ENCODE measurements at regions not wholly inside any gene's neighbourhood (a gene's known extent, or its start where the extent isn't known, plus 50 kb on each side); places are given as distances from the start of the nearest gene placed in this dataset.

GRCh38 chr15:61682891-61683735 is 377.1 kb downstream of the VPS13C start:
- no peak for DNase-seq (ENCODE audit: low read depth)

- no peak for DNase-seq (ENCODE audit: low read depth)
Observed at GRCh38 chr15:61681676-61682075, 378.6 kb downstream of the VPS13C start.

GRCh38 chr15:61681038-61681418 is 379.2 kb downstream of the VPS13C start:
- no peak for DNase-seq (ENCODE audit: low read depth)

- DNase-seq (ENCODE audit: low read depth), result no peak
Observed at GRCh38 chr15:61680260-61681037, 379.8 kb downstream of the VPS13C start.

- no peak for DNase-seq (ENCODE audit: low read depth)
Observed at GRCh38 chr15:61671736-61672135, 388.5 kb downstream of the VPS13C start.

- no peak for DNase-seq (ENCODE audit: low read depth)
Observed at GRCh38 chr15:61668444-61668843, 391.8 kb downstream of the VPS13C start.

- peak; percentile 22 for DNase-seq (ENCODE audit: low read depth)
Observed at GRCh38 chr15:61661791-61662190, 398.5 kb downstream of the VPS13C start.

GRCh38 chr15:61660579-61660978 is 399.7 kb downstream of the VPS13C start:
- peak; percentile 31 for DNase-seq (ENCODE audit: low read depth)

GRCh38 chr15:61659566-61660190 is 400.6 kb downstream of the VPS13C start:
- DNase-seq (ENCODE audit: low read depth), result peak; percentile 18

GRCh38 chr15:61657461-61657860 is 402.8 kb downstream of the VPS13C start:
- no peak for DNase-seq (ENCODE audit: low read depth)

- no peak for DNase-seq (ENCODE audit: low read depth)
Observed at GRCh38 chr15:61656391-61656790, 403.9 kb downstream of the VPS13C start.

GRCh38 chr15:61655881-61656280 is 404.4 kb downstream of the VPS13C start:
- DNase-seq (ENCODE audit: low read depth), result no peak

- DNase-seq (ENCODE audit: low read depth), result peak; percentile 1
Observed at GRCh38 chr15:61654918-61655317, 405.3 kb downstream of the VPS13C start.

- peak; percentile 0 for DNase-seq (ENCODE audit: low read depth)
Observed at GRCh38 chr15:61654002-61654740, 406.1 kb downstream of the VPS13C start.

- DNase-seq (ENCODE audit: low read depth), result no peak
Observed at GRCh38 chr15:61653110-61653509, 407.1 kb downstream of the VPS13C start.

GRCh38 chr15:61651267-61651666 is 409.0 kb downstream of the VPS13C start:
- DNase-seq (ENCODE audit: low read depth), result no peak

GRCh38 chr15:61649046-61649445 is 411.2 kb downstream of the VPS13C start:
- DNase-seq (ENCODE audit: low read depth), result no peak

GRCh38 chr15:61644550-61644949 is 415.4 kb upstream of the RORA start:
- no peak for DNase-seq (ENCODE audit: low read depth)

GRCh38 chr15:61641645-61642044 is 412.5 kb upstream of the RORA start:
- no peak for DNase-seq (ENCODE audit: low read depth)

GRCh38 chr15:61640756-61641155 is 411.7 kb upstream of the RORA start:
- DNase-seq (ENCODE audit: low read depth), result no peak

GRCh38 chr15:61639491-61639890 is 410.4 kb upstream of the RORA start:
- no peak for DNase-seq (ENCODE audit: low read depth)

- DNase-seq (ENCODE audit: low read depth), result no peak
Observed at GRCh38 chr15:61634837-61635236, 405.7 kb upstream of the RORA start.

Data from amniotic epithelial cell (primary cell).